ENCODE measurements at regions not wholly inside any gene's neighbourhood (a gene's known extent, or its start where the extent isn't known, plus 50 kb on each side); places are given as distances from the start of the nearest gene placed in this dataset.
"Not testable (repeated sequence)": the region's sequence is repeated elsewhere in the genome, so short reads cannot be mapped to it uniquely, and the experiment has no call there.

- DNase-seq (ENCODE audit: low read depth), result no peak
- TF ChIP-seq CTCF (IDR thresholded peaks at IDR 0.05; ENCODE audit: insufficient read depth, low read length, poor library complexity, severe bottlenecking), result no peak
- no peak overlapping the region for H3K4me3 ChIP-seq (ENCODE audit: low read depth, low read length)
- no peaks in the 10 kb centered on the region for H3K27me3 ChIP-seq (ENCODE audit: control insufficient read depth, insufficient read depth, low read length)
- no peaks in the 10 kb centered on the region for H3K36me3 ChIP-seq (ENCODE audit: control insufficient read depth, insufficient read depth, low read length)
These were observed 203.3 kb upstream of the SPOPL start for GRCh38 chr2:138298120-138298814.

GRCh38 chr2:138298900-138299299 lies 202.7 kb upstream of the SPOPL start:
- Histone ChIP-seq H3K4me3 (ENCODE audit: low read depth, low read length) (no peak overlapping the region), H3K27me3 (ENCODE audit: control insufficient read depth, insufficient read depth, low read length) (no peaks in the 10 kb centered on the region), H3K36me3 (ENCODE audit: control insufficient read depth, insufficient read depth, low read length) (no peaks in the 10 kb centered on the region)
- DNase-seq (ENCODE audit: low read depth), result no peak
- no peak for TF ChIP-seq CTCF (IDR thresholded peaks at IDR 0.05; ENCODE audit: insufficient read depth, low read length, poor library complexity, severe bottlenecking)

GRCh38 chr2:138306626-138307025 lies 194.9 kb upstream of the SPOPL start:
- DNase-seq (ENCODE audit: low read depth), result no peak
- no peaks in the 10 kb centered on the region for H3K27me3 ChIP-seq (ENCODE audit: control insufficient read depth, insufficient read depth, low read length)
- no peaks in the 10 kb centered on the region for H3K36me3 ChIP-seq (ENCODE audit: control insufficient read depth, insufficient read depth, low read length)
- no peak overlapping the region for H3K4me3 ChIP-seq (ENCODE audit: low read depth, low read length)
- no peak for TF ChIP-seq CTCF (IDR thresholded peaks at IDR 0.05; ENCODE audit: insufficient read depth, low read length, poor library complexity, severe bottlenecking)

- no peak for DNase-seq (ENCODE audit: low read depth)
- Histone ChIP-seq H3K27me3 (ENCODE audit: control insufficient read depth, insufficient read depth, low read length) (no peaks in the 10 kb centered on the region), H3K36me3 (ENCODE audit: control insufficient read depth, insufficient read depth, low read length) (no peaks in the 10 kb centered on the region), H3K4me3 (ENCODE audit: low read depth, low read length) (no peak overlapping the region)
- TF ChIP-seq CTCF (IDR thresholded peaks at IDR 0.05; ENCODE audit: insufficient read depth, low read length, poor library complexity, severe bottlenecking), result no peak
These were observed 194.5 kb upstream of the SPOPL start for GRCh38 chr2:138307099-138307498.

GRCh38 chr2:138309760-138310159 lies 191.8 kb upstream of the SPOPL start:
- TF ChIP-seq CTCF (IDR thresholded peaks at IDR 0.05; ENCODE audit: insufficient read depth, low read length, poor library complexity, severe bottlenecking), result no peak
- Histone ChIP-seq H3K27me3 (ENCODE audit: control insufficient read depth, insufficient read depth, low read length) (no peaks in the 10 kb centered on the region), H3K36me3 (ENCODE audit: control insufficient read depth, insufficient read depth, low read length) (no peaks in the 10 kb centered on the region), H3K4me3 (ENCODE audit: low read depth, low read length) (no peak overlapping the region)
- no peak for DNase-seq (ENCODE audit: low read depth)

GRCh38 chr2:138312061-138312460 lies 189.5 kb upstream of the SPOPL start:
- no peak for DNase-seq (ENCODE audit: low read depth)
- TF ChIP-seq CTCF (IDR thresholded peaks at IDR 0.05; ENCODE audit: insufficient read depth, low read length, poor library complexity, severe bottlenecking), result no peak
- Histone ChIP-seq H3K36me3 (ENCODE audit: control insufficient read depth, insufficient read depth, low read length) (no peaks in the 10 kb centered on the region), H3K4me3 (ENCODE audit: low read depth, low read length) (no peak overlapping the region), H3K27me3 (ENCODE audit: control insufficient read depth, insufficient read depth, low read length) (no peaks in the 10 kb centered on the region)

- H3K27me3 ChIP-seq (ENCODE audit: control insufficient read depth, insufficient read depth, low read length); H3K4me3 ChIP-seq (ENCODE audit: low read depth, low read length); DNase-seq (ENCODE audit: low read depth); H3K36me3 ChIP-seq (ENCODE audit: control insufficient read depth, insufficient read depth, low read length): not testable (repeated sequence)
These were observed 186.0 kb upstream of the SPOPL start for GRCh38 chr2:138315619-138316018.
